HepG2 (cell line): ENCODE measurements at regions not wholly inside any gene's neighbourhood (a gene's known extent, or its start where the extent isn't known, plus 50 kb on each side); places are given as distances from the start of the nearest gene placed in this dataset.
"Not testable (repeated sequence)": the region's sequence is repeated elsewhere in the genome, so short reads cannot be mapped to it uniquely, and the experiment has no call there.

Experiments used
- ATAC-seq: fragments of 200-7000 bp; cut with Tn5 transposase; 3 replicates; pipeline ENCODE4 v1.9.1; 2020; ENCODE audit warnings: mild to moderate bottlenecking, moderate library complexity
- BruUV-seq: library from RNA; stranded (reverse); fragments of 400-500 nt; replicated peaks from 2 replicates; lab custom pipeline; 2021; lab: Mats Ljungman, UMichigan
- CTCF ChIA-PET: fragments of 300-600 bp; formaldehyde crosslinking; extraction: SDS; loops from one replicate; lab custom pipeline; 2021; ENCODE audit warnings: low total read pairs, inconsistent platforms, low intra/inter-chr PET ratio; lab: Yijun Ruan, JAX
- POLR2A ChIA-PET: fragments of 350-600 bp; sonication (Branson Sonifier 250); formaldehyde crosslinking; loops from one replicate; lab custom pipeline; 2020; ENCODE audit warnings: antibody characterized with exemption, inconsistent platforms; lab: Yijun Ruan, JAX
- DNase-seq: peaks from one replicate; pipeline ENCODE4 v3.0.0-alpha.2; 2015; ENCODE audit warnings: low spot score
- FAIRE-seq: peaks from 3 replicates; lab custom pipeline; 2011; peaks lifted over from hg19 to GRCh38; lab: Jason Lieb, UNC
- H2AFZ ChIP-seq: one replicate; pipeline ENCODE4 v1.6.1; 2011; ENCODE audit warnings: low read length, inconsistent platforms
- H3K27ac ChIP-seq: fragments of 300-600 bp; 3 replicates; pipeline ENCODE4 v1.8.0; 2011; ENCODE audit warnings: mixed run types, mild to moderate bottlenecking, mixed read lengths, low read length, inconsistent platforms; ENCODE audit not compliant: insufficient read depth; ENCODE audit errors: extremely low read length
- H3K27me3 ChIP-seq, 2 experiments: fragments of 200-600 bp in 1 of 2; 2 replicates in 1 of 2; 3 replicates in 1 of 2; pipeline versions ENCODE4 v1.6.0 to v1.8.0; 2011; ENCODE audit warnings: low read length in 2 of 2, mild to moderate bottlenecking in 2 of 2, moderate library complexity in 2 of 2, inconsistent platforms in 1 of 2; ENCODE audit not compliant: insufficient read depth in 2 of 2, control insufficient read depth in 1 of 2
- H3K36me3 ChIP-seq, 2 experiments: fragments of 200-600 bp in 1 of 2; replicated peaks in 1 of 2; 2 replicates in 1 of 2; 3 replicates in 1 of 2; pipeline versions ENCODE4 v1.5.1 to v1.8.0; 2011; ENCODE audit warnings: low read length in 2 of 2, inconsistent platforms in 1 of 2; ENCODE audit not compliant: insufficient read depth in 2 of 2, control insufficient read depth in 1 of 2
- H3K4me1 ChIP-seq: 2 replicates; pipeline ENCODE4 v1.5.1; 2012; ENCODE audit warnings: low read length, inconsistent platforms; ENCODE audit not compliant: insufficient read depth
- H3K4me2 ChIP-seq: 2 replicates; pipeline ENCODE4 v1.6.0; 2011; ENCODE audit warnings: low read depth, low read length, inconsistent platforms
- H3K4me3 ChIP-seq, 3 experiments: fragments of 200-600 bp in 1 of 3; sonication (generic), shearing (Covaris generic) in 1 of 3; replicated peaks in 1 of 3; 2 replicates each; pipeline ENCODE4 v1.5.1; 2011 to 2016; ENCODE audit warnings: low read length in 3 of 3, inconsistent platforms in 2 of 3, low read depth in 2 of 3, mild to moderate bottlenecking in 2 of 3, control low read depth in 1 of 3, mixed read lengths in 1 of 3; ENCODE audit not compliant: insufficient read depth in 1 of 3
- H3K79me2 ChIP-seq: one replicate; pipeline ENCODE4 v1.6.1; 2011; ENCODE audit warnings: low read length, inconsistent platforms; ENCODE audit not compliant: insufficient read depth
- H3K9ac ChIP-seq: 2 replicates; pipeline ENCODE4 v1.6.0; 2011; ENCODE audit warnings: mild to moderate bottlenecking, low read depth, low read length, inconsistent platforms; ENCODE audit not compliant: insufficient read depth
- H3K9me3 ChIP-seq: 2 replicates; pipeline ENCODE4 v1.5.1; 2012; ENCODE audit warnings: mild to moderate bottlenecking, low read length
- H4K20me1 ChIP-seq: 2 replicates; pipeline ENCODE4 v1.6.0; 2011; ENCODE audit warnings: inconsistent platforms, mild to moderate bottlenecking, low read length, moderate library complexity; ENCODE audit not compliant: insufficient read depth
- SMC3 ChIP-seq: IDR thresholded peaks from 2 replicates; pipeline ENCODE4 v1.6.1; 2011; ENCODE audit warnings: low read length, improper control_type of control experiment
- STAG1 ChIP-seq: sonication (generic); formaldehyde crosslinking; IDR thresholded peaks from 2 replicates; pipeline ENCODE4 v1.4.0; 2020; ENCODE audit warnings: missing genetic modification reagents
- ZNF362 ChIP-seq: sonication (generic); formaldehyde crosslinking; IDR thresholded peaks from 2 replicates; pipeline ENCODE4 v1.4.0; 2020; ENCODE audit warnings: missing genetic modification reagents, mild to moderate bottlenecking, borderline replicate concordance
- WGBS: methylation state at CpG from one replicate; pipeline ENCODE4 v1.1.6; 2017; ENCODE audit warnings: low lambda C conversion rate; 5-methylcytosine and 5-hydroxymethylcytosine counted together
- in situ Hi-C: cut with HindIII; loops from 2 replicates; pipeline ENCODE4 v1.10.0; 2017; ENCODE audit warnings: low pct_unique_long_range_greater_than_20kb; ENCODE audit not compliant: extremely low pct_ligation_motif_present
- intact Hi-C: fragments of 100-400 bp; cut with micrococcal nuclease; formaldehyde crosslinking; loops from one replicate; pipeline ENCODE4 v1.10.0; 2022; ENCODE audit not compliant: unreplicated experiment
- small RNA-seq, 3 experiments: library from RNA; depleted of rRNA; stranded (forward); fragments of <200 nt; gene quantifications; one replicate each; pipeline ENCODE3, GENCODE V24; 2012; ENCODE audit warnings: low read depth in 2 of 3, low replicate concordance in 1 of 3; ENCODE audit not compliant: insufficient read length in 3 of 3, insufficient read depth in 2 of 3
- TF ChIP-seq, protein P1 (sequence below): sonication (generic); formaldehyde crosslinking; IDR thresholded peaks from 2 replicates; pipeline ENCODE4 v1.5.0; 2020; ENCODE audit warnings: mild to moderate bottlenecking, missing genetic modification reagents, moderate library complexity

DNA sequence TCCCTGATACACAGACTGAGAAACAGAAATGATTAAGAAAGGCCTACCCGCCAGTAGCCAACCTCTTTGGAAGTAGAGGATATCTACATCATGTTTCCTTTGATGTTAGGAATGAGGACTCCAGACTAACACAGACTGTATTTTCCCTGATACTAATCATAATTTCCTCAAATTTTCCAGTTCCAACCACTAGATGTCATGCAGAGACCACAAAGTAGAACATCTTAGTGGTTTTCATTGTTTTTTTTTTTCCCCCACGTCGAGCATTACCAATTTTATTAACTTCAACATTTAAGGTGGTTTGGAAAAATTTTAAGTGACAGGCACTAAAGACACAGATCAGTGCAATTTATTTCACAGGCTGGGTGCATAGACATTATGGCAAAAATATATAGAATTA lies 303.6 kb downstream of the ANKRD30BL start:
- not testable (repeated sequence) for DNase-seq, FAIRE-seq

More for the DNA sequence above, 303.6 kb downstream of the ANKRD30BL start:
- TF ChIP-seq STAG1 (CRISPR knock-in tag): peak; percentile 75
- TF ChIP-seq SMC3: peak; percentile 27; the same call in 1 of the 2 replicates
- TF ChIP-seq, protein P1, sequence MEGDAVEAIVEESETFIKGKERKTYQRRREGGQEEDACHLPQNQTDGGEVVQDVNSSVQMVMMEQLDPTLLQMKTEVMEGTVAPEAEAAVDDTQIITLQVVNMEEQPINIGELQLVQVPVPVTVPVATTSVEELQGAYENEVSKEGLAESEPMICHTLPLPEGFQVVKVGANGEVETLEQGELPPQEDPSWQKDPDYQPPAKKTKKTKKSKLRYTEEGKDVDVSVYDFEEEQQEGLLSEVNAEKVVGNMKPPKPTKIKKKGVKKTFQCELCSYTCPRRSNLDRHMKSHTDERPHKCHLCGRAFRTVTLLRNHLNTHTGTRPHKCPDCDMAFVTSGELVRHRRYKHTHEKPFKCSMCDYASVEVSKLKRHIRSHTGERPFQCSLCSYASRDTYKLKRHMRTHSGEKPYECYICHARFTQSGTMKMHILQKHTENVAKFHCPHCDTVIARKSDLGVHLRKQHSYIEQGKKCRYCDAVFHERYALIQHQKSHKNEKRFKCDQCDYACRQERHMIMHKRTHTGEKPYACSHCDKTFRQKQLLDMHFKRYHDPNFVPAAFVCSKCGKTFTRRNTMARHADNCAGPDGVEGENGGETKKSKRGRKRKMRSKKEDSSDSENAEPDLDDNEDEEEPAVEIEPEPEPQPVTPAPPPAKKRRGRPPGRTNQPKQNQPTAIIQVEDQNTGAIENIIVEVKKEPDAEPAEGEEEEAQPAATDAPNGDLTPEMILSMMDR (CRISPR knock-in tag): peak; percentile 44
- TF ChIP-seq ZNF362: peak; percentile 48; the same call in 1 of the 2 replicates
- TF ChIP-seq, all 625 proteins: peak for 4; not testable (repeated sequence) for 621
- H3K27me3 ChIP-seq, H3K4me2 ChIP-seq, H2AFZ ChIP-seq, BruUV-seq, H4K20me1 ChIP-seq, H3K9ac ChIP-seq, H3K9me3 ChIP-seq, intact Hi-C loops, H3K4me1 ChIP-seq, H3K36me3 ChIP-seq, POLR2A ChIA-PET, H3K4me3 ChIP-seq, H3K27ac ChIP-seq, H3K79me2 ChIP-seq, in situ Hi-C loops: not testable (repeated sequence)
- ATAC-seq: peak; percentile 65
- CTCF ChIA-PET: interaction anchor here (1.4 to 2.0 kb wide), 3 partner anchors 289 to 1986 kb away, joined by 3 to 6 read pairs (median 4); no protein-coding TSS in a partner anchor
- 0% methylated on average over 3 of the region's 3 CpGs for WGBS

Small RNAs in the stretch of these regions (small RNA-seq; reads per million reads assigned to genes)
- 0 reads per million in 3 experiments for gene RNU6-617P
